Brain pericyte (primary cell): ENCODE measurements at regions not wholly inside any gene's neighbourhood (a gene's known extent, or its start where the extent isn't known, plus 50 kb on each side); places are given as distances from the start of the nearest gene placed in this dataset.
"Not testable (repeated sequence)": the region's sequence is repeated elsewhere in the genome, so short reads cannot be mapped to it uniquely, and the experiment has no call there.

Experiments used
- DNase-seq: peaks from one replicate; pipeline ENCODE4 v3.0.0-alpha.2; 2012; ENCODE audit warnings: low read depth, low spot score

GRCh38 chr20:58040447-58041290 is 187.8 kb downstream of the ANKRD60 start:
- no peak for DNase-seq

DNA sequence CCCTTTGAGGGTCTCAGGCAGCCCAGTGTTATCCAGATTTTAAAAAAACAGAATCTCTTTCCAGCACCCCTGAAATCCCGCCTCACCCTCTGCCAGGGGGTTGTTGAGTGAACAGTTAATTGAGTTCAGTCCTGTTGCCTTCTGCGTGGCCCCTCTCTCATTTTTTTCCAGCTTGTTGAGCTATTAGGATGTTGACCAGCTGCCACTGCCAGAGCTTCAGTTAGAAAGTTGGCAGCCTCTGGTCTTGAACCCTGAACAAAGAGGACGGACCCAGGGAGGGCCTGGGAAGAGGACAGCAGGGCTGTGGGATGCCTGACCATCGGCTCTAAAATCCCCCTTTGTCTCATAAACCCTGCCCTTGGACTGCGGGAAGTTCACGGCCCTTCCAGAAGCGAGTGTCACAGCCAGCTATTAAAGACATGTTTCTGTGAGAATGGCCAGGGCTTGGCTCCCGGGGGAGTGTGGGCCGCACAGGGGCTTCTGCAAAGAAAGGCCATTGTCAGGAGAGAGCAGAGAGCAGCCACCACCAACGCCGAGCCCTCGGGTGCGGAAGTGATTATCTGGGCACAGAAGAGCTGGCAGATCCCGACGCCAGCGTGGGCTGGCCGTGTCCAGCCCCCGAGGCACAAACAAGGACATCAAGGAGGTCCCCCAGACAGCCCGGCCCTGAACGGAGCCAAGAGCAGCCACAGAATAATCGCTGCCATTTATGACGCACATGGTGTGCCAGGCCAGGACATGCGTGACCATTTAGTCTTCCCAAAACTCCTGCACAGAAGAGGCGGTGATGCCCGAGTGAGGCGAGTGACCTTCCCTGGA is 189.0 kb downstream of the ANKRD60 start:
- DNase-seq = no peak

GRCh38 chr20:58038123-58038654 is 190.3 kb downstream of the ANKRD60 start:
- no peak for DNase-seq

DNA sequence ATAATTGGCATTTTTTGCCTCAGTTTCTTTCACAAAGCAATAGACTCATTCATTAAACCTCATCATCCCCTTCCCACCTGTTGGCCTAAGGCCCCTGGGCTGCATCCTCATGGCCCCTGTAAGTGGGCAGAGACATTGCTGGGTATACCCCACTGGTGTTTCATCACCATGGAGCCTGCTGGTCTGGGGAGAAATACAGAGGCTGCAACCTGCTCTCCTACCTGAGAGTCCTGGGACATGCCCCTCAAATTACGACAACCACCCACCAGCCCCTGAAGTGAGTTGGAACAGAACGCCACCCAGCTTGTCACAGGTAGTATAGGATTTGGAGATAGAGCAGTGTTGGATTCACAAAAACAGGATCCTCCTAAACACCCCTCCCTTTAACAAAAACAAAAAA is 190.8 kb downstream of the ANKRD60 start:
- DNase-seq = no peak

GRCh38 chr20:58033026-58033536 is 195.4 kb downstream of the ANKRD60 start:
- no peak for DNase-seq

GRCh38 chr20:58032599-58032998 is 195.9 kb downstream of the ANKRD60 start:
- DNase-seq = no peak

GRCh38 chr20:58031350-58031749 is 197.1 kb downstream of the ANKRD60 start:
- DNase-seq = not testable (repeated sequence)

DNA sequence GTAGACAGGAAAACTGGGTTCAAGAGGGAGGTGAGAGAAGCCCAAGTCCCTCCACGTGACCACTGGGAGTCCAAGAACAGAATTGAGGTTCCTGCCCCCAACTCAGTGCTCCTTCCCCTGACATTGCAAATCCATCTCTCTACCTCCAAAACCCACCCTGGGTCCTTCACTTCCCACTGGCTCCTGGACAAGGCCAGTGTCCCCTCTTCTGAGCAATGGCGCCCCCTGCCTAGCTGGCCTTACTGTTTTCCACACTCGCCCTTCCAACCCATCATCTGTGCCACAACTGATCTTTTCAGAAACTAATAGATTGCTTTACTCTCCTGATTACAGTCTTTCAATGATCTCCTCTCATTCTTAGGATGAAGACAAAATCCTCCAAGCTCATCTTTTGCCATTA is 200.3 kb downstream of the ANKRD60 start:
- no peak for DNase-seq

- no peak for DNase-seq
Measured at GRCh38 chr20:58026361-58026760, 202.1 kb downstream of the ANKRD60 start.

- no peak for DNase-seq
Measured at GRCh38 chr20:58025233-58025632, 203.2 kb downstream of the ANKRD60 start.

DNA sequence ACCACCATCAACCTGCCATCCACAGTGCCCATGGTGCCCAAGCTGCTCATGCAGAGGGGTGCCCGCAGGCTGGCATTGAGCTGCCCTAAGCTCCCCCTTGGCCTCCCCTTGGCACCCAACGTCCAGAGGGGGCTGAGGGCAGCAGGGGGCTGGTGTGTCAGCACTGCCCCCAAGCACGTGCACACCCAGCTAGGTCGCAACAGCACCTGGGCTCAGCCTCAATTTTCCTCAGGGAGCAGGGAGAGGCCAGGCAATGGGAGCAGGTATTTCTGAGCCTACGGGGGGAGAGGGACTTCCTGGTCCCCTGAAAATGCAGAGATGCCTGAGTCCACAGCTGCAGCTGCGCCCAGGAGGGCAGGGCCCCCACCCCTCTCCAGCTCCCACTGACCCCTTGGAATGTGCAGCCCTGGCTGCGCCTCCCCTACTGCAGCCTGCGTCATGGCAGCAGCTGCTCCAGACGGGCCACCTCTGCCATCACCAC is 204.2 kb downstream of the ANKRD60 start:
- DNase-seq = no peak

DNA sequence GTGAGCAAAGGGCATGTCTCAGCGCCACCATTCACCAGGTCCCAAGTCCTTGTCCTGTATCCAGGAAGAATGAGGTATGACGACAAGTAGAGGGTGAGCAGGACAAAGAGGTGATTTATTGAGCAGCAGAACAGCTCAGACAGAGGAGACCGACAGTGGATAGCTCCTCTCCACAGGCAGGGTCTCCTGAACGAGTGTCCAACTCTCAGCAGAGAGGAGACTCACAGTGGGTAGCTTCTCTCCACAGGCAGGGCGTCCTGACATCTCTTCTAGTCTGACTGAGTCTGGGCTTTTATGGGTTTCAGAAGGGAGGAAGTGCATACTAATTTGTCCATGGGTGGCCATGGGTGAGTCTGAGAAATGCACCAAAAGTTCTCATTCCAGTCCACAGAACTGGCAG is 204.7 kb downstream of the ANKRD60 start:
- DNase-seq = no peak

GRCh38 chr20:58023346-58023745 is 205.1 kb downstream of the ANKRD60 start:
- DNase-seq = no peak

GRCh38 chr20:58022711-58023110 is 205.7 kb downstream of the ANKRD60 start:
- DNase-seq = no peak

DNA sequence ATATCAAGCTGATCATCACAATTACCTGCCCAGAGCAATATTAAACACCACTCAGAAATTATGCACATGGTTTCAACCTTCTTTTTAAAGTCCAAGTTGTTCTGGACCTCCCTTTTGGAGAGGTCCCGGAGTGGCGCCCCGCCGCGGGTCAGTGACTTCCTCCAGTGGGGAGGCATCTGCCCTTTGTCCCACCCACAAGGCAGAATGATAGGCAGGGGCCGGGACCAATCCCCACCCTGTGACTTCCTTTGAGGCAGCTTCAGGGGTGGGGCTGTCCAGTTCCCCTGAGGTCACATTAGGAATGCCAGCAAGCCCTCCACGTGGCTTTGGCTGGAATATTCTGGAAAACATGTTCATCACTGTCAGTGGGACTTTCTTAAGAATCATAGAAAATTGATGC is 207.0 kb downstream of the ANKRD60 start:
- DNase-seq = no peak

- DNase-seq = no peak
Measured at GRCh38 chr20:58020656-58021454, 207.6 kb downstream of the ANKRD60 start.

- DNase-seq = no peak
Measured at GRCh38 chr20:58019850-58020625, 208.4 kb downstream of the ANKRD60 start.

DNA sequence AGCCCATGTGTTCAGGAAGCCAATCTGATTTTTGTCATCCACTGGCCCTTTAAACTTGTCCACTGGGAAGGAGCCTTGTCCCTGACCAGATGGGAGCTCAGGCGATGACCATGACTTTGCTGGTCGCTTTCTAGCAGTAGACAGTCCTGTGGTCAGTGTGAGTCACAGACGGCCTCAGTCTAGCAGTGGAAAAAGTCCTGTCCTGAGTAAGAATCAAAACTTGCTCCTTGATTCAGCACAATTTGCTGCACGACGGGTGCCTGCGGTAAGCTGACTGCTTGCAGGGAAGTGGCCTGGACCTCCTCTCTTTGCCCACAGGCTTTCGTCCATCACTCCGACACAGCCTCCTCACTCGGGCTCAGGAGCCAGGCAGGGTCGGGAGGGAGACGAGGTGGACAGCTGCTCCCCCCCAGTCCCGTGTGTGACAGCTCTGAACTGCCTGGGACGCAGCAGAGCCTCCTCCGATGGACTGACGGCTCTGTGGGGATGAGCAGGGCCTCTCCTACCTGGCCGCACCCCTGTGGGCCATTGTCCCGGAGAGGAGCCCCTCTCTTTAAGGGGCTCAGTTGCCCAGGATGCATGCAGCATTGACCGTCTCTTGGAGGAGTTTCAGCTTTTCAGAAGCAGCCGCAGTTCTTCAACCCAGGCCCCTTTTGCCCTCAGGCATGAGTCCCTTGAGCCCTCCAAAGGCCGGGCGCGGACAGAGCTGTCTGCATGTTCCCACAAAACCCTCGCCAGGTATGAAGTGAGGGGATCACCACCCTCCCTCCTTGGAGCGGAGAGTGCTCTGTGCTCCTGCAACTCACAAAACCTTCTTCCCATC is 209.2 kb downstream of the ANKRD60 start:
- no peak for DNase-seq

GRCh38 chr20:58018590-58018989 is 209.9 kb downstream of the ANKRD60 start:
- DNase-seq = no peak
